Muscle of back (tissue), 3 donors: ENCODE measurements at regions not wholly inside any gene's neighbourhood (a gene's known extent, or its start where the extent isn't known, plus 50 kb on each side); places are given as distances from the start of the nearest gene placed in this dataset.

Source experiments
- DNase-seq, 3 donors: peaks; one replicate each; pipeline versions ENCODE4 v3.0.0 to v3.0.0-alpha.2; 2013

GRCh38 chr11:82373781-82374542, 359.7 kb downstream of the FAM181B start:
- DNase-seq = no peak

- no peak for DNase-seq
These were observed 368.3 kb downstream of the FAM181B start for GRCh38 chr11:82365351-82365750.

GRCh38 chr11:82356316-82356715, 377.3 kb downstream of the FAM181B start:
- DNase-seq = no peak

GRCh38 chr11:82355313-82355823, 378.3 kb downstream of the FAM181B start:
- no peak for DNase-seq

- DNase-seq = no peak
These were observed 406.8 kb downstream of the FAM181B start for GRCh38 chr11:82326853-82327252.

GRCh38 chr11:82321206-82321605, 412.5 kb downstream of the FAM181B start:
- DNase-seq = no peak

GRCh38 chr11:82315093-82315492, 418.6 kb downstream of the FAM181B start:
- peak in 1 of 3 donors; percentile 4 for DNase-seq

- no peak for DNase-seq
These were observed 424.7 kb downstream of the FAM181B start for GRCh38 chr11:82308979-82309378.

GRCh38 chr11:82305123-82305522, 428.5 kb downstream of the FAM181B start:
- no peak for DNase-seq

- DNase-seq = no peak
These were observed 430.0 kb downstream of the FAM181B start for GRCh38 chr11:82303671-82304070.

- no peak for DNase-seq
These were observed 445.2 kb downstream of the FAM181B start for GRCh38 chr11:82288471-82288870.

- no peak for DNase-seq
These were observed 462.8 kb downstream of the FAM181B start for GRCh38 chr11:82270870-82271269.

- no peak for DNase-seq
These were observed 465.0 kb downstream of the FAM181B start for GRCh38 chr11:82268627-82269026.

- DNase-seq = no peak
These were observed 466.5 kb downstream of the FAM181B start for GRCh38 chr11:82267186-82267585.

- DNase-seq = no peak
These were observed 472.3 kb downstream of the FAM181B start for GRCh38 chr11:82261367-82261766.

- no peak for DNase-seq
These were observed 483.6 kb downstream of the FAM181B start for GRCh38 chr11:82250047-82250446.

GRCh38 chr11:82246926-82247325, 486.7 kb downstream of the FAM181B start:
- DNase-seq = no peak

- no peak for DNase-seq
These were observed 494.2 kb downstream of the FAM181B start for GRCh38 chr11:82239498-82239897.

- no peak for DNase-seq
These were observed 499.4 kb downstream of the FAM181B start for GRCh38 chr11:82234256-82234655.

GRCh38 chr11:82233201-82233600, 500.5 kb downstream of the FAM181B start:
- peak in 1 of 3 donors; percentile 18 for DNase-seq

- peak; percentile 5 to 21 (median 8) for DNase-seq
These were observed 504.3 kb downstream of the FAM181B start for GRCh38 chr11:82229341-82229740.

- DNase-seq = no peak
These were observed 507.7 kb downstream of the FAM181B start for GRCh38 chr11:82225930-82226329.

- DNase-seq = no peak
These were observed 508.2 kb downstream of the FAM181B start for GRCh38 chr11:82225502-82225901.
